Muscle layer of colon (tissue), 2 donors: ENCODE measurements at regions not wholly inside any gene's neighbourhood (a gene's known extent, or its start where the extent isn't known, plus 50 kb on each side); places are given as distances from the start of the nearest gene placed in this dataset.

Experiments
- H3K27ac ChIP-seq: one replicate; pipeline ENCODE4 v1.7.0; 2013; ENCODE audit warnings: low read depth, mild to moderate bottlenecking, low read length, moderate library complexity
- H3K27me3 ChIP-seq, 2 donors: one replicate each; pipeline ENCODE4 v1.7.0; 2013; ENCODE audit warnings: low read length in 2 of 2, mild to moderate bottlenecking in 2 of 2; ENCODE audit not compliant: insufficient read depth in 2 of 2, control insufficient read depth in 1 of 2
- H3K36me3 ChIP-seq: one replicate; pipeline ENCODE4 v1.7.0; 2013; ENCODE audit warnings: mild to moderate bottlenecking, low read length; ENCODE audit not compliant: insufficient read depth
- H3K4me1 ChIP-seq: one replicate; pipeline ENCODE4 v1.7.0; 2013; ENCODE audit warnings: mild to moderate bottlenecking, low read length; ENCODE audit not compliant: insufficient read depth
- H3K4me3 ChIP-seq, 2 donors: one replicate each; pipeline ENCODE4 v1.7.0; 2013; ENCODE audit warnings: low read length in 2 of 2, low read depth in 1 of 2, mild to moderate bottlenecking in 1 of 2, moderate library complexity in 1 of 2
- H3K9ac ChIP-seq: one replicate; pipeline ENCODE4 v1.7.0; 2013; ENCODE audit warnings: low read length
- H3K9me3 ChIP-seq: one replicate; pipeline ENCODE4 v1.7.0; 2013; ENCODE audit warnings: mild to moderate bottlenecking, low read length
- donor health status: abdominal sarcoma.
- donor health status: Adenocarcinoma of cecum.

- Histone ChIP-seq H3K4me1 (no peaks in the 10 kb centered on the region), H3K9ac (no peak overlapping the region), H3K27ac (no peak overlapping the region), H3K36me3 (no peaks in the 10 kb centered on the region), H3K9me3 (no peaks in the 10 kb centered on the region), H3K27me3 (no peaks in the 10 kb centered on the region), H3K4me3 (no peak overlapping the region)
These were observed 128.0 kb upstream of the IRF2BP2 start for GRCh38 chr1:234737967-234738314.

GRCh38 chr1:234735916-234736315 is 125.9 kb upstream of the IRF2BP2 start:
- H3K4me1 ChIP-seq = no peaks in the 10 kb centered on the region
- H3K9me3 ChIP-seq = no peaks in the 10 kb centered on the region
- no peak overlapping the region for H3K9ac ChIP-seq
- H3K36me3 ChIP-seq = no peaks in the 10 kb centered on the region
- no peak overlapping the region for H3K4me3 ChIP-seq
- H3K27ac ChIP-seq = no peak overlapping the region
- no peaks in the 10 kb centered on the region for H3K27me3 ChIP-seq

GRCh38 chr1:234735476-234735875 is 125.5 kb upstream of the IRF2BP2 start:
- Histone ChIP-seq H3K36me3 (no peaks in the 10 kb centered on the region), H3K4me3 (no peak overlapping the region), H3K27me3 (no peaks in the 10 kb centered on the region), H3K4me1 (no peaks in the 10 kb centered on the region), H3K27ac (no peak overlapping the region), H3K9me3 (no peaks in the 10 kb centered on the region), H3K9ac (no peak overlapping the region)

GRCh38 chr1:234734869-234735268 is 124.9 kb upstream of the IRF2BP2 start:
- H3K9ac ChIP-seq = no peak overlapping the region
- H3K27me3 ChIP-seq = no peaks in the 10 kb centered on the region
- no peak overlapping the region for H3K27ac ChIP-seq
- H3K9me3 ChIP-seq = no peaks in the 10 kb centered on the region
- H3K36me3 ChIP-seq = no peaks in the 10 kb centered on the region
- no peaks in the 10 kb centered on the region for H3K4me1 ChIP-seq
- no peak overlapping the region for H3K4me3 ChIP-seq

- H3K9me3 ChIP-seq = no peaks in the 10 kb centered on the region
- H3K9ac ChIP-seq = no peak overlapping the region
- H3K27ac ChIP-seq = no peak overlapping the region
- H3K27me3 ChIP-seq = no peaks in the 10 kb centered on the region
- no peak overlapping the region for H3K4me3 ChIP-seq
- no peaks in the 10 kb centered on the region for H3K36me3 ChIP-seq
- H3K4me1 ChIP-seq = no peaks in the 10 kb centered on the region
These were observed 124.4 kb upstream of the IRF2BP2 start for GRCh38 chr1:234734412-234734835.

- H3K9me3 ChIP-seq = no peaks in the 10 kb centered on the region
- H3K27me3 ChIP-seq = no peaks in the 10 kb centered on the region
- no peaks in the 10 kb centered on the region for H3K36me3 ChIP-seq
- H3K9ac ChIP-seq = no peak overlapping the region
- no peak overlapping the region for H3K27ac ChIP-seq
- H3K4me3 ChIP-seq = no peak overlapping the region
- H3K4me1 ChIP-seq = no peaks in the 10 kb centered on the region
These were observed 123.4 kb upstream of the IRF2BP2 start for GRCh38 chr1:234733427-234733826.

- H3K4me1 ChIP-seq = peaks cover under 1% of the 10 kb centered on the region
- H3K27me3 ChIP-seq = no peaks in the 10 kb centered on the region
- no peaks in the 10 kb centered on the region for H3K36me3 ChIP-seq
- no peak overlapping the region for H3K9ac ChIP-seq
- no peaks in the 10 kb centered on the region for H3K9me3 ChIP-seq
- no peak overlapping the region for H3K27ac ChIP-seq
- H3K4me3 ChIP-seq = no peak overlapping the region
These were observed 122.9 kb upstream of the IRF2BP2 start for GRCh38 chr1:234732671-234733390.

- Histone ChIP-seq H3K27ac (no peak overlapping the region), H3K9me3 (no peaks in the 10 kb centered on the region), H3K36me3 (no peaks in the 10 kb centered on the region), H3K27me3 (no peaks in the 10 kb centered on the region), H3K4me1 (peaks cover 6% of the 10 kb centered on the region), H3K4me3 (no peak overlapping the region), H3K9ac (no peak overlapping the region)
These were observed 122.3 kb upstream of the IRF2BP2 start for GRCh38 chr1:234732260-234732659.

- Histone ChIP-seq H3K9me3 (no peaks in the 10 kb centered on the region), H3K27ac (no peak overlapping the region), H3K36me3 (no peaks in the 10 kb centered on the region), H3K4me3 (no peak overlapping the region), H3K4me1 (peaks cover 13% of the 10 kb centered on the region), H3K27me3 (no peaks in the 10 kb centered on the region), H3K9ac (no peak overlapping the region)
These were observed 121.6 kb upstream of the IRF2BP2 start for GRCh38 chr1:234731569-234732085.

- Histone ChIP-seq H3K9ac (no peak overlapping the region), H3K27me3 (no peaks in the 10 kb centered on the region), H3K9me3 (no peaks in the 10 kb centered on the region), H3K27ac (no peak overlapping the region), H3K4me3 (no peak overlapping the region), H3K36me3 (no peaks in the 10 kb centered on the region), H3K4me1 (peaks cover 19% of the 10 kb centered on the region)
These were observed 121.0 kb upstream of the IRF2BP2 start for GRCh38 chr1:234730770-234731568.

- Histone ChIP-seq H3K4me1 (peaks cover 25% of the 10 kb centered on the region), H3K27ac (no peak overlapping the region), H3K36me3 (no peaks in the 10 kb centered on the region), H3K9ac (no peak overlapping the region), H3K27me3 (no peaks in the 10 kb centered on the region), H3K9me3 (no peaks in the 10 kb centered on the region), H3K4me3 (no peak overlapping the region)
These were observed 120.4 kb upstream of the IRF2BP2 start for GRCh38 chr1:234730475-234730769.
